NCI-H1694 (cell line): ENCODE measurements at regions not wholly inside any gene's neighbourhood (a gene's known extent, or its start where the extent isn't known, plus 50 kb on each side); places are given as distances from the start of the nearest gene placed in this dataset.
"Not testable (repeated sequence)": the region's sequence is repeated elsewhere in the genome, so short reads cannot be mapped to it uniquely, and the experiment has no call there.

ENCODE experiments used
- DNase-seq: peaks from one replicate; lab custom pipeline; 2025; lab: John Stamatoyannopoulos, UW

- DNase-seq: no peak
These were observed 176.4 kb downstream of the ACTR3 start for GRCh38 chr2:114066186-114066747.

- DNase-seq: no peak
These were observed 178.5 kb downstream of the ACTR3 start for GRCh38 chr2:114068438-114068837.

GRCh38 chr2:114076961-114077360 is 187.1 kb downstream of the ACTR3 start:
- no peak for DNase-seq

GRCh38 chr2:114079366-114080004 is 189.6 kb downstream of the ACTR3 start:
- no peak for DNase-seq

- DNase-seq: no peak
These were observed 193.0 kb downstream of the ACTR3 start for GRCh38 chr2:114082731-114083433.

- no peak for DNase-seq
These were observed 194.0 kb downstream of the ACTR3 start for GRCh38 chr2:114083717-114084387.

- DNase-seq: no peak
These were observed 195.3 kb downstream of the ACTR3 start for GRCh38 chr2:114085238-114085637.

- DNase-seq: no peak
These were observed 196.1 kb downstream of the ACTR3 start for GRCh38 chr2:114085992-114086391.

- no peak for DNase-seq
These were observed 199.9 kb downstream of the ACTR3 start for GRCh38 chr2:114089636-114090319.

GRCh38 chr2:114091010-114091409 is 201.1 kb downstream of the ACTR3 start:
- no peak for DNase-seq

GRCh38 chr2:114108249-114108648 is 218.4 kb downstream of the ACTR3 start:
- no peak for DNase-seq

GRCh38 chr2:114108824-114109416 is 219.0 kb downstream of the ACTR3 start:
- DNase-seq: no peak

GRCh38 chr2:114111329-114111728 is 221.4 kb downstream of the ACTR3 start:
- no peak for DNase-seq

- no peak for DNase-seq
These were observed 223.6 kb downstream of the ACTR3 start for GRCh38 chr2:114113518-114113917.

- no peak for DNase-seq
These were observed 228.2 kb downstream of the ACTR3 start for GRCh38 chr2:114118088-114118487.

GRCh38 chr2:114119862-114120261 is 230.0 kb downstream of the ACTR3 start:
- DNase-seq: no peak

- DNase-seq: peak; percentile 95
These were observed 233.0 kb downstream of the ACTR3 start for GRCh38 chr2:114122930-114123329.

- DNase-seq: no peak
These were observed 234.0 kb downstream of the ACTR3 start for GRCh38 chr2:114123925-114124324.

- no peak for DNase-seq
These were observed 237.5 kb downstream of the ACTR3 start for GRCh38 chr2:114127372-114127771.

GRCh38 chr2:114128263-114128662 is 238.4 kb downstream of the ACTR3 start:
- no peak for DNase-seq

- no peak for DNase-seq
These were observed 238.8 kb downstream of the ACTR3 start for GRCh38 chr2:114128725-114129124.

GRCh38 chr2:114132050-114132449 is 242.2 kb downstream of the ACTR3 start:
- not testable (repeated sequence) for DNase-seq
